ENCODE measurements at regions not wholly inside any gene's neighbourhood (a gene's known extent, or its start where the extent isn't known, plus 50 kb on each side); places are given as distances from the start of the nearest gene placed in this dataset.

- no peaks in the 10 kb centered on the region for H3F3A ChIP-seq (ENCODE audit: control insufficient read depth, insufficient read depth)
- H3K4me1 ChIP-seq (ENCODE audit: control insufficient read depth, low read length), result no peaks in the 10 kb centered on the region
- no peaks in the 10 kb centered on the region for H4K20me1 ChIP-seq (ENCODE audit: control insufficient read depth, insufficient read depth, low read depth, low read length)
- no peaks in the 10 kb centered on the region for H3K36me3 ChIP-seq (ENCODE audit: control insufficient read depth, low read length)
- H3K4me2 ChIP-seq (ENCODE audit: low read length), result no peak overlapping the region
- no peaks in the 10 kb centered on the region for H3K79me2 ChIP-seq (ENCODE audit: control insufficient read depth, low read length)
- no peak overlapping the region for H3K4me3 ChIP-seq (ENCODE audit: low read length)
- H3K9me3 ChIP-seq (ENCODE audit: control insufficient read depth, insufficient read depth, low read length), result no peaks in the 10 kb centered on the region
- no peaks in the 10 kb centered on the region for H3K9me2 ChIP-seq (replicated peaks; ENCODE audit: control insufficient read depth, low read length)
- H3K27me3 ChIP-seq (ENCODE audit: control insufficient read depth, low read length), result no peaks in the 10 kb centered on the region
- TF ChIP-seq CTCF (IDR thresholded peaks at IDR 0.05; ENCODE audit: low read depth, low read length, poor library complexity, severe bottlenecking) (no peak), EZH2phosphoT487 (IDR thresholded peaks at IDR 0.05; ENCODE audit: borderline replicate concordance, low read length) (no peak)
- no peak overlapping the region for H3K27ac ChIP-seq (ENCODE audit: low read depth, low read length)
Observed at GRCh38 chr4:155099231-155099630, 109.2 kb upstream of the NPY2R start.

DNA sequence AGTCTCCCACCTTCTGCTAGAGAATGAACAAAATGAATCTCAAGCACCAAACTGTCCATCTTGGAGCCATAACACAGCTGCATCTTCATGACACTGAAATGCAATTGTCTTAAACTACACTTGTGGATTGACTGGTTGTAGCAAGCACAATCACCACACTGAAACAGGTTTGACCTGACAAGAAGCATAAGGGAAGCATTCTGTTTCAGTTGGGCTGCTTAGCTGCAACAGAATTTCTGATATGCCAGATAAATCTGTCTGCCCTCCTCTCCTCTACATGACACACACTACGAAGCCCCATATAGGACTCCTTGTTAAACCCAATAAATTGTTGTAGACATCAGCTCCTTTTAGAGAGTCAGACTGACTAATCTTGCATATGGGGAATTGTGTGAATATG is 101.8 kb upstream of the NPY2R start:
- Histone ChIP-seq H3K9me2 (replicated peaks; ENCODE audit: control insufficient read depth, low read length) (no peaks in the 10 kb centered on the region; the same call in 1 of the 2 replicates), H3K27me3 (ENCODE audit: control insufficient read depth, low read length) (no peaks in the 10 kb centered on the region), H3K36me3 (ENCODE audit: control insufficient read depth, low read length) (no peaks in the 10 kb centered on the region), H3K4me3 (ENCODE audit: low read length) (no peak overlapping the region), H4K20me1 (ENCODE audit: control insufficient read depth, insufficient read depth, low read depth, low read length) (no peaks in the 10 kb centered on the region), H3K4me1 (ENCODE audit: control insufficient read depth, low read length) (no peaks in the 10 kb centered on the region), H3K79me2 (ENCODE audit: control insufficient read depth, low read length) (no peaks in the 10 kb centered on the region), H3K27ac (ENCODE audit: low read depth, low read length) (no peak overlapping the region), H3K9me3 (ENCODE audit: control insufficient read depth, insufficient read depth, low read length) (no peaks in the 10 kb centered on the region), H3F3A (ENCODE audit: control insufficient read depth, insufficient read depth) (no peaks in the 10 kb centered on the region), H3K4me2 (ENCODE audit: low read length) (no peak overlapping the region)
- TF ChIP-seq EZH2phosphoT487 (IDR thresholded peaks at IDR 0.05; ENCODE audit: borderline replicate concordance, low read length), result no peak
- TF ChIP-seq CTCF (IDR thresholded peaks at IDR 0.05; ENCODE audit: low read depth, low read length, poor library complexity, severe bottlenecking), result no peak

DNA sequence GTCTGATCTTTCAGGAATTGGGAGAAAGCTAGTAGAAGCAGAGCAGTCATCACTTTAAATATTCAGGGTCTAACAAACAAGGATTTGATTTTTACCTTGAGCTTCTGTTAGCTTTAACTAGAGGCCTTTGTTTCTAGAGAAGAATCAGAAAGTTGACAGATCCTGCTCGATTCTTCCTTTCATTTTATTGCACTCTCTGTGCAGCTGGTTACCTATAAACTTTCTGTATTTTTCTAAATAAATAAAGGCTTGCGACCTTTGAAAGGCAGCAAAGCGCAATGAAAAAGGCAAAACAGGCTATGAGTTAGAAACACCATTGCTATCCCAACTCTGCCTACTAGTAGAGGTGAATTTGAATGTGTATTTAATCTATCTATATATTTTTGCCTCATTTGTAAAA is 101.4 kb upstream of the NPY2R start:
- Histone ChIP-seq H3K4me1 (ENCODE audit: control insufficient read depth, low read length) (no peaks in the 10 kb centered on the region), H3K27me3 (ENCODE audit: control insufficient read depth, low read length) (no peaks in the 10 kb centered on the region), H4K20me1 (ENCODE audit: control insufficient read depth, insufficient read depth, low read depth, low read length) (no peaks in the 10 kb centered on the region), H3K4me2 (ENCODE audit: low read length) (no peak overlapping the region), H3K27ac (ENCODE audit: low read depth, low read length) (no peak overlapping the region), H3K9me3 (ENCODE audit: control insufficient read depth, insufficient read depth, low read length) (no peaks in the 10 kb centered on the region), H3K36me3 (ENCODE audit: control insufficient read depth, low read length) (no peaks in the 10 kb centered on the region), H3K4me3 (ENCODE audit: low read length) (no peak overlapping the region), H3F3A (ENCODE audit: control insufficient read depth, insufficient read depth) (no peaks in the 10 kb centered on the region), H3K79me2 (ENCODE audit: control insufficient read depth, low read length) (no peaks in the 10 kb centered on the region), H3K9me2 (replicated peaks; ENCODE audit: control insufficient read depth, low read length) (no peaks in the 10 kb centered on the region; the same call in 1 of the 2 replicates)
- TF ChIP-seq CTCF (IDR thresholded peaks at IDR 0.05; ENCODE audit: low read depth, low read length, poor library complexity, severe bottlenecking), result no peak
- no peak for TF ChIP-seq EZH2phosphoT487 (IDR thresholded peaks at IDR 0.05; ENCODE audit: borderline replicate concordance, low read length)

GRCh38 chr4:155114790-155115189 is 93.6 kb upstream of the NPY2R start:
- Histone ChIP-seq H3K9me3 (ENCODE audit: control insufficient read depth, insufficient read depth, low read length) (no peaks in the 10 kb centered on the region; the same call in 1 of the 2 replicates), H3K36me3 (ENCODE audit: control insufficient read depth, low read length) (no peaks in the 10 kb centered on the region), H3K27ac (ENCODE audit: low read depth, low read length) (no peak overlapping the region), H3K4me2 (ENCODE audit: low read length) (no peak overlapping the region), H3F3A (ENCODE audit: control insufficient read depth, insufficient read depth) (no peaks in the 10 kb centered on the region), H3K27me3 (ENCODE audit: control insufficient read depth, low read length) (no peaks in the 10 kb centered on the region), H4K20me1 (ENCODE audit: control insufficient read depth, insufficient read depth, low read depth, low read length) (no peaks in the 10 kb centered on the region), H3K4me1 (ENCODE audit: control insufficient read depth, low read length) (no peaks in the 10 kb centered on the region), H3K4me3 (ENCODE audit: low read length) (no peak overlapping the region), H3K79me2 (ENCODE audit: control insufficient read depth, low read length) (no peaks in the 10 kb centered on the region), H3K9me2 (replicated peaks; ENCODE audit: control insufficient read depth, low read length) (no peaks in the 10 kb centered on the region)
- no peak for TF ChIP-seq EZH2phosphoT487 (IDR thresholded peaks at IDR 0.05; ENCODE audit: borderline replicate concordance, low read length)
- TF ChIP-seq CTCF (IDR thresholded peaks at IDR 0.05; ENCODE audit: low read depth, low read length, poor library complexity, severe bottlenecking), result no peak
